ENCODE measurements at regions not wholly inside any gene's neighbourhood (a gene's known extent, or its start where the extent isn't known, plus 50 kb on each side); places are given as distances from the start of the nearest gene placed in this dataset.

GRCh38 chr18:37864122-37864521 lies 298.5 kb upstream of the CELF4 start:
- Histone ChIP-seq H3K4me3 (no peak overlapping the region), H3K9me3 (no peaks in the 10 kb centered on the region), H3K27me3 (no peaks in the 10 kb centered on the region), H3K4me1 (no peaks in the 10 kb centered on the region), H3K27ac (no peak overlapping the region), H3K36me3 (no peaks in the 10 kb centered on the region)
- TF ChIP-seq POLR2A (IDR thresholded peaks at IDR 0.05) (no peak), POLR2AphosphoS5 (IDR thresholded peaks at IDR 0.05) (no peak), CTCF (IDR thresholded peaks at IDR 0.05) (no peak), EP300 (IDR thresholded peaks at IDR 0.05; ENCODE audit: low read depth) (no peak)
- DNase-seq: no peak
- 80 to 85% methylated on average over 1 of the region's 1 CpG for WGBS, 2 donors (ENCODE audit: low coverage in 1 of 2)
- in situ Hi-C loops (cut with MboI; ENCODE audit: low pct_ligation_motif_present in 1 of 4, low pct_unique_long_range_greater_than_20kb in 1 of 4, low sequenced_read_pairs in 3 of 4): no loop called here
- intact Hi-C loops (cut with DNase I; ENCODE audit: low total_unique reads): no loop called here

- WGBS, 2 donors (ENCODE audit: low coverage in 1 of 2): 30 to 39% methylated on average over 2 of the region's 2 CpGs
- Histone ChIP-seq H3K9me3 (no peaks in the 10 kb centered on the region), H3K4me3 (no peak overlapping the region), H3K27me3 (no peaks in the 10 kb centered on the region), H3K27ac (no peak overlapping the region), H3K4me1 (no peaks in the 10 kb centered on the region), H3K36me3 (no peaks in the 10 kb centered on the region)
- DNase-seq: no peak
- in situ Hi-C loops (cut with MboI; ENCODE audit: low pct_ligation_motif_present in 1 of 4, low pct_unique_long_range_greater_than_20kb in 1 of 4, low sequenced_read_pairs in 3 of 4): no loop called here
- intact Hi-C loops (cut with DNase I; ENCODE audit: low total_unique reads): no loop called here
- TF ChIP-seq POLR2A (IDR thresholded peaks at IDR 0.05): no peak
- TF ChIP-seq CTCF (IDR thresholded peaks at IDR 0.05): no peak
- no peak for TF ChIP-seq POLR2AphosphoS5 (IDR thresholded peaks at IDR 0.05)
- TF ChIP-seq EP300 (IDR thresholded peaks at IDR 0.05; ENCODE audit: low read depth): no peak
Observed at GRCh38 chr18:37861981-37862380, 296.4 kb upstream of the CELF4 start.

GRCh38 chr18:37854396-37854795 lies 288.8 kb upstream of the CELF4 start:
- in situ Hi-C loops (cut with MboI; ENCODE audit: low pct_ligation_motif_present in 1 of 4, low pct_unique_long_range_greater_than_20kb in 1 of 4, low sequenced_read_pairs in 3 of 4): no loop called here
- Histone ChIP-seq H3K4me1 (no peaks in the 10 kb centered on the region), H3K36me3 (no peaks in the 10 kb centered on the region), H3K27me3 (no peaks in the 10 kb centered on the region), H3K27ac (no peak overlapping the region), H3K9me3 (no peaks in the 10 kb centered on the region), H3K4me3 (no peak overlapping the region)
- WGBS, 2 donors (ENCODE audit: low coverage in 1 of 2): 60 to 62% methylated on average over 3 of the region's 3 CpGs
- TF ChIP-seq POLR2A (IDR thresholded peaks at IDR 0.05) (no peak), POLR2AphosphoS5 (IDR thresholded peaks at IDR 0.05) (no peak), CTCF (IDR thresholded peaks at IDR 0.05) (no peak), EP300 (IDR thresholded peaks at IDR 0.05; ENCODE audit: low read depth) (no peak)
- DNase-seq: no peak
- intact Hi-C loops (cut with DNase I; ENCODE audit: low total_unique reads): no loop called here

- Histone ChIP-seq H3K36me3 (no peaks in the 10 kb centered on the region), H3K27me3 (no peaks in the 10 kb centered on the region), H3K4me3 (no peak overlapping the region), H3K27ac (no peak overlapping the region), H3K4me1 (no peaks in the 10 kb centered on the region), H3K9me3 (no peaks in the 10 kb centered on the region)
- intact Hi-C loops (cut with DNase I; ENCODE audit: low total_unique reads) (no loop called here), in situ Hi-C loops (cut with MboI; ENCODE audit: low pct_ligation_motif_present in 1 of 4, low pct_unique_long_range_greater_than_20kb in 1 of 4, low sequenced_read_pairs in 3 of 4) (no loop called here)
- WGBS, 2 donors (ENCODE audit: low coverage in 1 of 2): 54 to 79% methylated on average over 3 of the region's 3 CpGs
- no peak for DNase-seq
- TF ChIP-seq POLR2A (IDR thresholded peaks at IDR 0.05) (no peak), CTCF (IDR thresholded peaks at IDR 0.05) (no peak), POLR2AphosphoS5 (IDR thresholded peaks at IDR 0.05) (no peak), EP300 (IDR thresholded peaks at IDR 0.05; ENCODE audit: low read depth) (no peak)
Observed at GRCh38 chr18:37853706-37854105, 288.1 kb upstream of the CELF4 start.
